RWPE1 (cell line): ENCODE measurements at regions not wholly inside any gene's neighbourhood (a gene's known extent, or its start where the extent isn't known, plus 50 kb on each side); places are given as distances from the start of the nearest gene placed in this dataset.

Experiments used
- CTCF ChIA-PET: fragments of 350-600 bp; sonication (Branson Sonifier 250); formaldehyde crosslinking; extraction: SDS; loops from one replicate; lab custom pipeline; 2021; lab: Yijun Ruan, JAX
- POLR2A ChIA-PET: fragments of 400-600 bp; formaldehyde crosslinking; extraction: SDS; loops from one replicate; lab custom pipeline; 2020; ENCODE audit warnings: antibody characterized with exemption; ENCODE audit not compliant: low non-redundant PET; lab: Yijun Ruan, JAX
- DNase-seq: peaks from one replicate; pipeline ENCODE4 v3.0.0; 2012; ENCODE audit warnings: low spot score
- H3K27ac ChIP-seq: fragments of 450-650 bp; 2 replicates; pipeline ENCODE4 v1.5.1; 2017
- CTCF ChIP-seq: fragments of 450-650 bp; conservative IDR thresholded peaks from 2 replicates; pipeline ENCODE4 v1.5.1; 2017; ENCODE audit warnings: low read depth, mild to moderate bottlenecking

- ChIA-PET POLR2A (no interaction called here), CTCF (interaction anchor here (0.7 kb wide), 1 partner anchor 253 kb away, joined by 3 read pairs; no protein-coding TSS in a partner anchor)
- no peak for TF ChIP-seq CTCF
- no peak overlapping the region for H3K27ac ChIP-seq
- DNase-seq: no peak
Measured at GRCh38 chr3:159166899-159167586, 365.2 kb downstream of the MFSD1 start.

GRCh38 chr3:159168788-159169187 is 366.9 kb downstream of the MFSD1 start:
- no peak overlapping the region for H3K27ac ChIP-seq

GRCh38 chr3:159169828-159170227 is 368.0 kb downstream of the MFSD1 start:
- no peak for TF ChIP-seq CTCF
- ChIA-PET CTCF (no interaction called here), POLR2A (no interaction called here)
- DNase-seq: peak; percentile 39
- H3K27ac ChIP-seq: no peak overlapping the region

More at GRCh38 chr3:159168788-159169187, 366.9 kb downstream of the MFSD1 start:
- no peak for TF ChIP-seq CTCF
- ChIA-PET POLR2A (interaction anchor here (0.6 kb wide), 1 partner anchor 13 kb away, joined by 3 read pairs; no protein-coding TSS in a partner anchor), CTCF (no interaction called here)
- DNase-seq: no peak

- ChIA-PET CTCF (no interaction called here), POLR2A (no interaction called here)
- no peak overlapping the region for H3K27ac ChIP-seq
- TF ChIP-seq CTCF: no peak
- no peak for DNase-seq
Measured at GRCh38 chr3:159170436-159171003, 368.7 kb downstream of the MFSD1 start.

GRCh38 chr3:159171333-159171732 is 369.5 kb downstream of the MFSD1 start:
- no peak for TF ChIP-seq CTCF
- H3K27ac ChIP-seq: no peak overlapping the region
- ChIA-PET CTCF (no interaction called here), POLR2A (no interaction called here)
- no peak for DNase-seq

- CTCF ChIA-PET: no interaction called here
- no peak overlapping the region for H3K27ac ChIP-seq
- POLR2A ChIA-PET: no interaction called here
- no peak for TF ChIP-seq CTCF
- no peak for DNase-seq
Measured at GRCh38 chr3:159172473-159172872, 370.6 kb downstream of the MFSD1 start.
